ENCODE measurements at regions not wholly inside any gene's neighbourhood (a gene's known extent, or its start where the extent isn't known, plus 50 kb on each side); places are given as distances from the start of the nearest gene placed in this dataset.

GRCh38 chr12:76201758-76202157 is 117.3 kb upstream of the NAP1L1 start:
- no peaks in the 10 kb centered on the region for H3K36me3 ChIP-seq (ENCODE audit: control insufficient read depth, insufficient read depth, low read length)
- H3K36me3 Mint-ChIP-seq (ENCODE audit: low read depth) = peaks cover 9% of the 10 kb centered on the region
- peaks cover 54% of the 10 kb centered on the region for H3K9me3 Mint-ChIP-seq
- H3K4me3 Mint-ChIP-seq = no peak overlapping the region
- H3K9ac ChIP-seq (ENCODE audit: extremely low read depth, low read length, poor library complexity, severe bottlenecking) = no peak overlapping the region
- H3K27ac Mint-ChIP-seq = no peak overlapping the region
- TF ChIP-seq CTCF (conservative IDR thresholded peaks at IDR 0.05) = no peak
- no peaks in the 10 kb centered on the region for H3K4me1 Mint-ChIP-seq
- H3K4me1 ChIP-seq (ENCODE audit: control insufficient read depth, insufficient read depth, low read length) = no peaks in the 10 kb centered on the region
- H3K27ac ChIP-seq (ENCODE audit: low read depth, low read length) = no peak overlapping the region
- no peak for DNase-seq
- H3K27me3 ChIP-seq (ENCODE audit: control insufficient read depth, insufficient read depth, low read length, poor library complexity, severe bottlenecking) = no peaks in the 10 kb centered on the region
- H3K9me3 ChIP-seq (ENCODE audit: control insufficient read depth, low read length) = peaks cover 26% of the 10 kb centered on the region
- no peak overlapping the region for H3K4me3 ChIP-seq (ENCODE audit: low read length)
- H3K27me3 Mint-ChIP-seq (ENCODE audit: insufficient read depth) = no peaks in the 10 kb centered on the region

GRCh38 chr12:76201316-76201715 is 116.8 kb upstream of the NAP1L1 start:
- peak; percentile 8 for DNase-seq
- H3K36me3 ChIP-seq (ENCODE audit: control insufficient read depth, insufficient read depth, low read length) = no peaks in the 10 kb centered on the region
- no peaks in the 10 kb centered on the region for H3K4me1 ChIP-seq (ENCODE audit: control insufficient read depth, insufficient read depth, low read length)
- no peak overlapping the region for H3K27ac ChIP-seq (ENCODE audit: low read depth, low read length)
- no peak overlapping the region for H3K4me3 ChIP-seq (ENCODE audit: low read length)
- H3K9me3 Mint-ChIP-seq = peaks cover 54% of the 10 kb centered on the region
- H3K36me3 Mint-ChIP-seq (ENCODE audit: low read depth) = peaks cover 9% of the 10 kb centered on the region
- TF ChIP-seq CTCF (conservative IDR thresholded peaks at IDR 0.05) = no peak
- no peak overlapping the region for H3K9ac ChIP-seq (ENCODE audit: extremely low read depth, low read length, poor library complexity, severe bottlenecking)
- H3K4me1 Mint-ChIP-seq = no peaks in the 10 kb centered on the region
- peaks cover 26% of the 10 kb centered on the region for H3K9me3 ChIP-seq (ENCODE audit: control insufficient read depth, low read length)
- no peaks in the 10 kb centered on the region for H3K27me3 ChIP-seq (ENCODE audit: control insufficient read depth, insufficient read depth, low read length, poor library complexity, severe bottlenecking)
- no peaks in the 10 kb centered on the region for H3K27me3 Mint-ChIP-seq (ENCODE audit: insufficient read depth)
- no peak overlapping the region for H3K4me3 Mint-ChIP-seq
- no peak overlapping the region for H3K27ac Mint-ChIP-seq
- 68% methylated on average over 2 of the region's 2 CpGs; no CpG with 5 or more reads in 1 of the 2 experiments for WGBS, 2 experiments (ENCODE audit: insufficient coverage in 1 of 2, insufficient read length in 1 of 2)

- Histone ChIP-seq H3K9ac (ENCODE audit: extremely low read depth, low read length, poor library complexity, severe bottlenecking) (no peak overlapping the region), H3K27ac (ENCODE audit: low read depth, low read length) (no peak overlapping the region), H3K27me3 (ENCODE audit: control insufficient read depth, insufficient read depth, low read length, poor library complexity, severe bottlenecking) (no peaks in the 10 kb centered on the region), H3K4me1 (ENCODE audit: control insufficient read depth, insufficient read depth, low read length) (no peaks in the 10 kb centered on the region), H3K4me3 (ENCODE audit: low read length) (no peak overlapping the region), H3K9me3 (ENCODE audit: control insufficient read depth, low read length) (peaks cover 26% of the 10 kb centered on the region), H3K36me3 (ENCODE audit: control insufficient read depth, insufficient read depth, low read length) (no peaks in the 10 kb centered on the region)
- no peaks in the 10 kb centered on the region for H3K27me3 Mint-ChIP-seq (ENCODE audit: insufficient read depth)
- peaks cover 9% of the 10 kb centered on the region for H3K36me3 Mint-ChIP-seq (ENCODE audit: low read depth)
- peaks cover 54% of the 10 kb centered on the region for H3K9me3 Mint-ChIP-seq
- TF ChIP-seq CTCF (conservative IDR thresholded peaks at IDR 0.05) = no peak
- H3K4me1 Mint-ChIP-seq = no peaks in the 10 kb centered on the region
- 71 to 96% methylated on average over 2 of the region's 2 CpGs for WGBS, 2 experiments (ENCODE audit: insufficient coverage in 1 of 2, insufficient read length in 1 of 2)
- no peak for DNase-seq
- H3K27ac Mint-ChIP-seq = no peak overlapping the region
- no peak overlapping the region for H3K4me3 Mint-ChIP-seq
These were observed 115.3 kb upstream of the NAP1L1 start for GRCh38 chr12:76199808-76200207.

Data from endodermal cell (in vitro differentiated cells).